ENCODE measurements at regions not wholly inside any gene's neighbourhood (a gene's known extent, or its start where the extent isn't known, plus 50 kb on each side); places are given as distances from the start of the nearest gene placed in this dataset.

GRCh38 chr9:18423791-18424531 lies 50.0 kb upstream of the ADAMTSL1 start:
- H3K27ac ChIP-seq, result no peak overlapping the region
- H3K4me1 ChIP-seq, result peaks cover 0 to 6% of the 10 kb centered on the region in 2 donors
- intact Hi-C loops (cut with DNase I; ENCODE audit: low total_unique reads), result no loop called here
- no peak overlapping the region for H3K4me3 ChIP-seq
- DNase-seq, result no peak
- no peaks in the 10 kb centered on the region for H3K27me3 ChIP-seq
- no peaks in the 10 kb centered on the region for H3K9me3 ChIP-seq
- TF ChIP-seq POLR2A (IDR thresholded peaks at IDR 0.05) (no peak), CTCF (IDR thresholded peaks at IDR 0.05) (no peak)
- H3K36me3 ChIP-seq, result no peaks in the 10 kb centered on the region

All from uterus (tissue), 3 donors.